ENCODE measurements at regions not wholly inside any gene's neighbourhood (a gene's known extent, or its start where the extent isn't known, plus 50 kb on each side); places are given as distances from the start of the nearest gene placed in this dataset.

DNA sequence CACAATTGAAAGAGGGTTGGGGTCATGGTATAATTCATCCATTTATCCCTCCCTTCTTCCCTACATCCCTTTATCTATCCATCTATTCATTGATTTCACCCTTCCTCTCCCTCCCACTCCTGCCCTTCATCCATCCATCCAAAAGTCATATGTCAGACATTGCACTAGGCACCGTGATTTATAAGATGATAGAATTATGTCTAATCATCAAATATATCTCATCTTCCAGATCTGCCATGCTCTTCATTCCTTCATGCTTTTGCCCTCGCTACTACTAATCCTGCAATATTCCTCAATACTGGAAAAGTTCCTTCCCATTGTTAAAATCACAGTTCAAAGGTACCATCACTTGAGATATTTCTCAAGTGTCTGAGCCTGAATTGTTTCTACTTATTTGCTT is 335.2 kb upstream of the CDH11 start:
- TF ChIP-seq, protein P1, sequence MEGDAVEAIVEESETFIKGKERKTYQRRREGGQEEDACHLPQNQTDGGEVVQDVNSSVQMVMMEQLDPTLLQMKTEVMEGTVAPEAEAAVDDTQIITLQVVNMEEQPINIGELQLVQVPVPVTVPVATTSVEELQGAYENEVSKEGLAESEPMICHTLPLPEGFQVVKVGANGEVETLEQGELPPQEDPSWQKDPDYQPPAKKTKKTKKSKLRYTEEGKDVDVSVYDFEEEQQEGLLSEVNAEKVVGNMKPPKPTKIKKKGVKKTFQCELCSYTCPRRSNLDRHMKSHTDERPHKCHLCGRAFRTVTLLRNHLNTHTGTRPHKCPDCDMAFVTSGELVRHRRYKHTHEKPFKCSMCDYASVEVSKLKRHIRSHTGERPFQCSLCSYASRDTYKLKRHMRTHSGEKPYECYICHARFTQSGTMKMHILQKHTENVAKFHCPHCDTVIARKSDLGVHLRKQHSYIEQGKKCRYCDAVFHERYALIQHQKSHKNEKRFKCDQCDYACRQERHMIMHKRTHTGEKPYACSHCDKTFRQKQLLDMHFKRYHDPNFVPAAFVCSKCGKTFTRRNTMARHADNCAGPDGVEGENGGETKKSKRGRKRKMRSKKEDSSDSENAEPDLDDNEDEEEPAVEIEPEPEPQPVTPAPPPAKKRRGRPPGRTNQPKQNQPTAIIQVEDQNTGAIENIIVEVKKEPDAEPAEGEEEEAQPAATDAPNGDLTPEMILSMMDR (IDR thresholded peaks at IDR 0.05) = no peak
- TF ChIP-seq POLR2AphosphoS5 (IDR thresholded peaks at IDR 0.05) (no peak), EP300 (IDR thresholded peaks at IDR 0.05) (no peak), POLR2A (IDR thresholded peaks at IDR 0.05; ENCODE audit: low read depth) (no peak)
